Hematopoietic multipotent progenitor cell treated with erythropoietin and hydrocortisone succinate and interleukin-3 and kit ligand, for 17 days (in vitro differentiated cells): ENCODE measurements at regions not wholly inside any gene's neighbourhood (a gene's known extent, or its start where the extent isn't known, plus 50 kb on each side); places are given as distances from the start of the nearest gene placed in this dataset.

Source experiments
- DNase-seq: peaks from one replicate; pipeline ENCODE4 v3.0.0-alpha.2; 2015; ENCODE audit warnings: low spot score

DNA sequence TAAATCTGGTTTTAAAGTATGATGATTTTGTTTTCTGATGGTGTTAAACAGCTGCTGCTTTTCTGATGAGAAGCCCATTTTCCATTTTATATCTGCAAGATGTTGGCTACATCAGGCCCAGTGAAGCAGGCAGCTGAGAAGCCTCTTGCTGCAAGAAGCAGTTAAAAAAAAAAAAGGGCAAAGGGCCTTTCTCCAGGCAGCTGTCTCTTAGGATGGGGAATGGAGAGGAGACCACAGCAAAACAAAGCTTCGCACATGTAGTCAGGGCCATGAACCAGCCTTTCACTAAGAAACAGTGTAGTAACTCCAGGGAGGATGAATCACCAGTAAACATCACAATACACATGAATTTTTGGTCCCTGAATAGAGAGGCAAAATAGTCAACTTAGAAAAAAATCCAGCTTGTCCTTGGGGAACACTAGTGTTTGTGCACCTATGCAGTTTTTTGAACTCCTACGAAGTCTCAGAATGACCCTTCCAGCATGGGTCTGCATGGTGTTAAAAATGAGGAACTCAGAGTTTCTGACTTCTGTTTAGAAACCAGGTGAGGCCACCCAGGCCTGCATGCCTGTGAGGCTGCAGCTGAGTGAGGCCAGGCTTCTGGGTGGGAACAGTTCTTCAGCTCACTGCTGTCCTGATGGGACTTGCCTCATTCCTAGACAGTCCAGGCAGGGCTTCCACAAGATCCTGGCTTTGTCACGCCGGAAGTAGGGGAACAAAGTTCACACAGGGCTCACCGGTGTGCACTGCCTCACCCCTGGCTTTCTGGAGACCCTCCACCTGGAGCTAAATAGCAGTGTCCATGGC, 518.7 kb downstream of the MCTP2 start:
- no peak for DNase-seq

DNA sequence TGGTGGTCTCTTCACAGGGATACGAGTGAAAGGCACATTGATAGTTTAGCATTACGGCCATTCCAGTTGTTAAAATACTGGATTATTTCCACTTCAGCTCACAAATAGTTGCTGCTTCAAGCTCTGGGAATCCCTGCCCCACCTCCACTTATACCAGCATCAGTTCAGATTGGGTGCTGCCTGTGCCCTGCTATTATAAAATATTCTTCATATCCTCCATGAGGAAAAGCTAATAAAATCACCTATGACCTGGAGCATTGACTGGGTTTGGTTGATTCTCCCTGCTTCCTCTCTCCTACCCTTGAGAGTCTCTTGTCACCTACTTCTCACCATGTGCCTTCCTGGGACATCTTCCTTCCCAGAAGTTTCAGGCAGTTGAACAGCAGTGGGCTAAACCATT, 529.0 kb downstream of the MCTP2 start:
- DNase-seq, result no peak

DNA sequence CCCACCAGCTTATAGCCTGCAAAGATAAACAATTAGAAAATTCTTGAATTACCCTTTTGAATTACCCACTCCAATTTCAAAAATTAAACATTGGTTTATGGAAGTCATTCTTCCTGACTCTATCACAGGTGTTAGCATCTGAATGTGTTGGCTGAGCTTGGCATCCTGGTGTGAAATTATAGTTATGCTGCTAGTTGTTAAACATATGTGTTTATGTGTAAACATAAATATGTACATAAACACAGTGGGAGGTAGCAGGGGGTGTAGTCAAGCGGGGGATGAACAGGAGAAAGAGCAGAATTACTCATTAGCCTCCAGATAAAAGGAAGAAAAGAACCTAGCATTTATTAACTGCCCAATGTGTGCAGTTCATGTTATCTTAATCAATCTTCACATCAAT, 530.2 kb downstream of the MCTP2 start:
- no peak for DNase-seq

DNA sequence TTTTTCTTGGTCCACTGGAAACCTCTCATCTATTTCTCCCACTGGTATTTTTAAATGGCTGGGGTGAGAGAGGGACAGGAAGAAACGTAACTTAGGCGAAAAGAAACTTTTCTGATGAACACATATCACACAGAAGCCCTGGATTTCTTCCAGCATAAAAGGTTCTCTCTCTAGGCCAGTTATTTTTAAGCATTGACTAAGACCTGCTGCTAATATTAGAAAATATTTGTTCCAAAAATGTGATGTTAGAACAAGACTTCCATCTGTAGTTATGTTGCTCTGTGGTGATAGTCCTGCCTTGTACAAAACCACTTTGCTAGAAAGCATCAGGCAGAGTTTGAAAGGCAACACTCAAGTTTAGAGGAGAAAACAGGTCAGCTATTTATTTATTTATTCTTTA, 537.7 kb downstream of the MCTP2 start:
- DNase-seq, result no peak

DNA sequence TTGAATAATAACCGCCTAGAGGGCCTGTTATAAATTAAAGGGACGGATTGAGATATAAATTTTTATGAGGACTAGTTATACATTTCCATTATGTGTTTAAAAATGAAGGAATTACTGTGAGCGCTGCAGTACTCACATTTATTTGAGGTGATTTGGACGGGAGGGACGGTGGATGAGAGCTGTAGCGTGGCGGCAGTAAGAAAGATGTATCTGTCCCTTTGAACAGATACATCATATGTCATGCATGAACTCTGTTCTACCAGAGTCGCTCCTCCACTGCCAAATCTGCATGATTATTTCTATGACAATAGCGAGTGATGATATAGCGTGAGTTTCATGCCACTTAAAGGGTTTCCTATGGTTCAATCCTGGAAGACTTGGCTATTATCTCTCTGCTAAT, 538.8 kb downstream of the MCTP2 start:
- DNase-seq, result no peak

DNA sequence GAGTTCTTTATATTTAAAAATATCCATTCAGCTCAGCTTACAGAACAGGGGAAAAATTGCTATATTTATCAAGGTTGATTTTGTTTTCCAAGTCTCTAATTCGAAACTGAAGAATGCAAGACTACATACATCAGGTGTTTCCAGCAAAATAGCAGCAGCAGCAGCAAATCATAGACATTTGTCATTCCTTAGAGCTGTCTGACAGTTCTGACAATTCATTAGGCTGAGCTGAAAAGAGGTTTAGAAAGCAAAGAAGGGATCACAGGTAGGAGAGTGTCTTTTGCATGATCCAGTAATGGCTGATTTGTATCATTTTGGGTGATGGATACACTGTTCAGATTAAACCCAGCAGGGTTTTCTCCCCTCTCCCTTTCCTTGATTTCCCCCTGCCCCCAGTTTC, 545.7 kb downstream of the MCTP2 start:
- no peak for DNase-seq

DNA sequence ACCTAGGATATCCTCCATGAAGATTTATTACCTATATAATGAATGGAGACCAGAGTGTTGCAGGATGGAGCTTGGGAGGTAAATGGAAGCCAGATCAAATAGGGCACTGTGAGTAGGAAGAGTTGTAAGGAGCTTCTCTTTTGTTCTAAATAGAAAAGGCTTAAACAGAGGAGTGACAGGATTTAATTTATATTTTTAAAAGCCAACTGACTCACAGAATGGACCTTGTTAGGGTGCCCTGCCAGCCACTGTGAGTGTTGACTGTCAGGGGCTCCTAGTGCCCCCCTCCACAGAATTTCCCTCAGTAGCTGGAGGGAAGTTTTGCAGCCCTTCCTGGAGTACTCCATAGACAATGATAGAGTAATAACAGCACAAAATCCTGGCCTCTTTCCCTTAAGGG, 547.5 kb downstream of the MCTP2 start:
- no peak for DNase-seq

DNA sequence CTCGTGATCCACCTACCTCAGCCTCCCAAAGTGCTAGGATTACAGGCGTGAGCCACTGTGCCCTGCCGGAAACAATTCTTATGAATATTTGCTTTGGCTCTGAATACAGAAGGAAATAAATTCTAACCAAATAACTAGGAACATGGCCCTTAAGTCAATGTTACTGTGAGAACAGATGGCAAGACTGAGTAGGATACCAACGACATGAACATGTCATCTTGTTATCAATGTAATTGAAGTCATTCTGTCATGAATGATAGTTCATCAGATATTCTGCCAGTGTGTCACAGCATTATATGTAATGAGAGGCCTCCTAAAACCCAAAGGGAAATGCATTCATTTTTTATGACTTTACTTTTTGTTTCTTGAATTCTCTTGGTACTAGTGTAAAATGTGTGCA, 548.8 kb downstream of the MCTP2 start:
- no peak for DNase-seq

DNA sequence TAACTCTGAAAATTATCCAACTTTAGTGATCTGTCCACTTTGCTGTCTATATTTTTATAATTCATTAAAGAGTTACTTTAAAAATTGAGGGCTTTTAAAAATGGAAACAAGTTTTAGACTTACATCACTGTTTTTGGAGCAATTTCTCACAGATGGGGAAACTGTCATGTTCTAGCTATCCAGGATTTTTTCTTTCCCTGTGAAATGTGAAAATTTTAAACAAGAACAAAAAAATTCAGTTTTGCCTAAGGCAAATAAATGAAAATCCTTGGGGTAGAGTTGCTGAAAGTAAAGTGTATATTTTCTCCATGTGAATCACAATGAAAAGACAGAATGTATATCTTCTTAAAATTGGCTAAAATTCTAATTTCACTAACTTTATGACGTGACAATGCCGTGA, 553.7 kb downstream of the MCTP2 start:
- DNase-seq, result no peak

DNA sequence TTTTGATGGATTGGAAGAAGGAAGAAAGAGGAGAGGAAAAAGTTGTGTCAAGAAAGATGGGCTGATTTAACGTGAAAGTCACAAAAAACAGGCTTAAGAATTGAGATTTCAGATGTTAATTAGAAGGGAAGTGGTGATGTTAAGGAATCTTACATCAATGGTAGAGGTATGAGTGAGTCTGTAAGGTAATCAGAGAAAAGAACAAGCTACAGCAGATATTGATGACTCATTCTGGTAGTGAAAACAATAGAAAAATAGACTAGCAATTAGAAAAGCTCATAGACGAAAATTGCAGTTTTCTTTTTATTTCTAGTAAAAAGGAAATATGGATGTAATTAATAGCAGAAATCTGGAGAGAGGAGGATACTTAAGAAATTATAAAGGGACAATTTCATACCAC, 559.6 kb downstream of the MCTP2 start:
- DNase-seq, result no peak

DNA sequence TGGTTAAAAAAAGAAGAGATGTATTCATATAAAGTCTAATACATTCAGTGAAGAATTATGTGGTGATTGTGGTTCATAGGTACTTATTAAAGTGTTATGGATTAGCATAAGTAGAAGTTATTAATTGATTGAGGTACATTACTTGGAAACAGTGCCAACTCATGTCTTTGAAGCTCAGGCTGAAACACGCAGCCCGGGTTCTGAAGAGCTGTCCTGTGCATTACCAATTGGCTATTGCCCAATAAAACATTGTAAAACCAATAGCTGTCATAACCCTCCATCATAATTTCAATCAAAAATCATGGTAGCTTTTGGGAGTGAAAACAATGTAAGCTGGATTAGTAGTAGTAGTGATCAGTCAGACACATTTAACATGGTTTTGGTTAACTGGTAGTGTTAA, 560.1 kb downstream of the MCTP2 start:
- DNase-seq, result no peak

DNA sequence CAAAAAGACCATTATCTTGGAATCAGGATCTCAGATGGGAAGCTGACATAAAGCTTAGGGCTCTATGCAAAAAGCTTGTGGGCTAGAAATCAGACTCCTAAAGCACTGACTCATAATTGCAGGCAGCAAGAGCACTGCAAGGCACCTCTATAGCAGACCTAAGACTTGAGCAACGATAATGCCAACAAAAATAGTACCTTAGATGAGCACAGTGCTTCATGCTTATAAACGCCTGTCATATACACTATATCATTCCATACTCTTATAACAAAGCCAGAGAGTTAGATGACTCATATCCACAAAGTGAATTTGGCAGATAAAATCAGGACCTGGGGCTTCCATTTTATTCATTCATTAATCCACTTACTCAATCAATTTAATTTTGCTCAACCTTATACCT, 560.8 kb downstream of the MCTP2 start:
- no peak for DNase-seq

DNA sequence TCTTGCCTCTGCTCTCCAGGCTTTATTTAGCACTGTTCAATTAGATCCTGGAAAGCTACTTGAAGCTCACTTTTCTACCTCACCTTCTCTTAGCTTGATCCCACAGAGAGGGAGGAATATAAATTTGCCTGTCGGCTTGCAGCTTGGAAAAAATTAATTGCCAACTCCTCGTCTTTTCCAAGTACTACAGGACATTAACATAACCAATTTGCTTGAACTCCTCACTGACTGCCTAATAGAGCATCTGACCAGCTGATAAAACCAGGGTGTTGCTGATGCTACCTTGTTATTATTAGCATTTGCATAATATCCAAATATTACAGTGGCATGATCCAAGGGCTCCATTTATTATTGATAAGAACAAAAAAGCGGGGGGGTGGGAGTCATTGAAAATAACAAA, 561.8 kb downstream of the MCTP2 start:
- no peak for DNase-seq

DNA sequence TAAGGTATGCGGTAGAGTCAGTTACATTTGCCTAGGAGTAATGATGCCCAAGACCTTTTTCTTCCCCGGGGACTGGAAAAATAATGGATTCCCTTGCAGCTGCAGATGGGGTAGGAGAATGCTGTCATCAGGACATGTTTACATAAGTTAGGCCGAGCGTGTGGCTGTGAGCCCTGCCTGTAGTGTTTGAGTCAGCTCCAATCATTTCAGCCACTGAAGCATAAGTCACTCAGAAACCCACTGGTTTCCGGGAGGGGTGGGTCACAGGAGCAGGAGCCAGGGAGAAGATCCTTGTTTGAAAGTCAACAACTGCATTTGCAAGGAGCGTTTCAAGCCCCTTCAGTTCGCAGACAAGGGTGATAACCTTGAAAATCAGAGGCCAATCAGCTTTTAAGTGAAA, 562.3 kb downstream of the MCTP2 start:
- DNase-seq, result no peak

DNA sequence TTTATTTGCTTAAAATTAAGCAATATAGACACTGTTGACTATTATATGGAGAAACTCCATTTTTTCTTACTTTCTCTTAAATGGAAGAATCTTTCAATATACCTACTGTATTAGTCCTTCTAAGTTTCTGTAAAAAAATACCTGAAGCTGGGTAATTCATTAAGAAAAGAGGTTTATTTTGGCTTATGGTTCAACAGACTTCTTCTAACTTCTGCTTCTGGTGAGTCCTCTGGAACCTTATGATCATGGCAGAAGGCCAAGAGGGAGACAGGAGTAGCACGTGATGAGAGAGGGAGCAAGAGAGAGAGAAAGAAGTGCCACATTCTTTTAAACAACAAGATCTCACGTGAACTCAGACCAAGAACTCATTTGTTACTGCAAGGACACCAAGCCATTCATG, 573.3 kb downstream of the MCTP2 start:
- DNase-seq, result no peak

DNA sequence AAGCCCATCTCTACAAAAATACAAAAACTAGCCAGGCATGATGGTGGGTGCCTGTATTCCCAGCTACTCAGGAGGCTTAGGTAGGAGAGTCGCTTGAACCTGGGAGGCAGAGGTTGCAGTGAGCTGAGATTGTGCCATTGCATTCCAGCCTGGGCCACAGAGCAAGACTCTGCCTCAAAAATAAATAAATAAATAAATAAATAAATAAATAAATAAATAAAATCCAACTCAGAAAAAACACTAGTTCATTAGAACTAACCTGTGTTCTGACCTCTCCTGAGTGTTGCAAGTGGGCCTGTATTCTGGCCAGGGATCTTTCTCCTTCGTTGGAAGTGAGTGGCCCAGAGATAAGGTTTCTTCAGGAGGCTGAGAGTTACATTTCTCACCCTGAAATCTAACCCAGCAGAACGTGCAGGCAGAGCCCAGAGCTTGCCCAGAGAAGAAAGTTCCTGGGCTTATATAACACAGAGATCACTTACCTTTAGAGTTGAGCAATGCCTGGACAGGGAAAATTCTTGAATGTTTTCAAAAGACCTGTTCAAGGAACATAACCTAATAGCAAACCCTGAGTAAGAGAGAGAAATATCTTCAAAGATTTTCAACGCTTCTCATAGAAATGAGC, 583.9 kb downstream of the MCTP2 start:
- DNase-seq, result no peak

DNA sequence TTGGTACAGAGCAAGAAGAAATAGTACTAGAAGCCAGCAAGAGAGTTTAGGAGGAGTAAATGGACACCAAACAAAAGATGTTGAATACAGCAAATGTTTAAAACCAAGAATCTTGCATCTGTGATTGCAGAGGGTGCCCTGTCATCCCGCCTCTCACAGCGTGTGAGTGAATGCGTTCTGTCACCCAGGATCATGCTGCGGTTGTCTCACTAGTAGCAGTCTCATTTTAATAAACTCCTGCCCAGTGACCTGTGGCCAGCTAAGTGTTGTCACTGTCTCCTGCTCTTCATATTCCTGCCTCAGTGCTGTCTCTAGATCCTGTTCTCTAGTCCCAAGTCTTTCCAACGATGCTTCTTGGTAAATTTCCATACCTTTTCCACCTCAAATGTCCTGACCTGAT, 584.6 kb downstream of the MCTP2 start:
- DNase-seq, result no peak

DNA sequence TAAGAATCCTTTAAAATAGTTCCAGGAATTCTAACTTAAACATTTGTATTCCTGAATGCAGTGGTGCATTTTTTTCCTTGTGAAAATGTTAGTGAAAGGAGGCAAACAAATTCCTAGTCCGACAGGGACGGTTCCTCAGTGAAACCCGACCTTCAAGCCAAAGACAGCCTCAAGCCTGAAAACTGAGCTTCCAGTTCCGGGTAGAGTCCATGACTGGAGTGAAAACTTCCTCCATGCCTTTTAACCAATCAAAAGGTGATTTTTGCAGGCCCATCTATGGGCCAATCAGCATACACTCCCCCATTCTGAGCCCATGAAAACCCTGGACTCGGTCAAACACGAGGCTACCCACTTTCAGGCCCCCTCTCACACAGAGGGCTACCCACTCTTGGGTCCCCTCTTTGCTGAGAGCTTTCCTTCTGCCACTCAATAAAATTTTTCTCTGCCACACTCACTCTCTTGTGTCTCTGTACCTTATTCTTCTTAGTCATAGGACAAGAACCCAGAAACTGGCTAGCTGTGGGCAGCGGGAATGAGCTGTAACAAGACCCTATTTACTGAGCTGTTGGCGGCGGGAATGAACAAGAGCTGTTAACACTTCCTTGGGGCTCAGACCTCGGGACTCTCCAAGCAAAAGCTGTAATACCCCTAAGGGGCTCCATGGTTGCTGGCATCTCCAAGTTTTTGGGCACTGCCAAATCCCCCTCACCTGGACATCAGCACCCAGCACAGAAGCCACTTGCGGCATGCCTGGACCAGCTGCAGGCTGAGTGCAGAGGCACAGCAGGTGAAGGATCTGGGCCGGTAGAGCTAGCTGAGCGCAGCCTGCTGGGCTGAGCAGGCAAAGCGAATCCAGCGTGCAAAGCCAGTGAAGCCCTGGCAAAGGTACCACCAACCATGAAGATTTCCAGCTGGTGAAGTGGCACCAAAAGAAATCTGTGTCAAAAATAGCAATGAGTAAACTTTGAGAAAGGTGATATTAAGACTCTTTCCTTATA, 598.8 kb downstream of the MCTP2 start:
- no peak for DNase-seq

DNA sequence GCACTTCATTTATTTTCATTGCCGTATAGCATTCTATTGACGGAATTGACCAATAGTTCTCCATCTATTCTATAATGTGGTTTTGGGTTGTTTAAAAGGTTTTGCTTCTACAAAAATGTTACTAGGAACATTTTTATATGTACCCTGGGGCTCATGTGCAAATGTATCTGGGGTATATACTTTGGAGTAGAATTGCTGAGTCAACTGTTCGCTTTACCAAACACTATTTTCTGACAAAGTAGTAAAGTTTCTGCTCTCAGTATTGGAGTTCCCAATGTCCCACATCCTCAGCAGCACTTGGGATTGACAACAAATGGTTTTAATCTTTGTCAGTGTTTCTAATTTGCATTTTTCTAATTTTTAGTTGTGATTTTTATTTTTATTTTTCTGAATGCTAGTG, 602.6 kb downstream of the MCTP2 start:
- no peak for DNase-seq

DNA sequence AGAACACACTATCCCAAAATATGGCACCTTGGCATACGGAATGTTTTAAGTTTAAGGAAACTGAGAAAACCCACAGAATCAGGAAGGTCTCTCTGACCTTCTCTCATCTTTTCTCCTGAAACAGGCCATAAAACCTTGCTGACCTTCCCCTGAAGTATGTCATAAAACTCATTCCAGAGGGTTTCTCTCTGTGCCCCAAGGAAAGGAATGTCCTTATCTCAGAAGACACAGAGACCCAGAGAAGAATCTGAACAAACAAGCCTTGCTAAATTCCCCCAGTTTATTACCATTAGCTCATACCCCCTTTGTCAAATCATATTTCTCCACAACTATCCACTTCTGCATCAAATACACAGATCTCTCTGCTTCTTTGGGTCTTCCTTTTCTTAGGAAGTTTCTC, 603.1 kb downstream of the MCTP2 start:
- no peak for DNase-seq

DNA sequence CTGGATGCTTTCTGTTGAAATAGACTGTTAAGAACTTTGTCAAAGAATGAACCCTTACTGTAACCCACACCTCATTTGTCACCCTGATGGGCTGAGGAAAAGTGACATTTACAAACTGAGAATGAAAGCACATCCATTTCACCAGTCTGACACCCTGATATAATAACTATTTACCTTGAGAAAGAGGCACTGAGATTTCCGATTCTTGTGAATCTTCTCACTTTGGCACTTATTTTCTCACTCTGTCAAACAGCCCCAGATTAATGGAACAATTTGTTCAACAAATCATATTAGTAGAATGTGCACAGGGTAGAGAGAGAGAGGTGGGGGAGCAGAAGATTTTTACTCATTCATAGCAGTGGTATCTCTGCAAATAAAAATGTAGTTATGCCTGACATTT, 606.9 kb downstream of the MCTP2 start:
- no peak for DNase-seq

DNA sequence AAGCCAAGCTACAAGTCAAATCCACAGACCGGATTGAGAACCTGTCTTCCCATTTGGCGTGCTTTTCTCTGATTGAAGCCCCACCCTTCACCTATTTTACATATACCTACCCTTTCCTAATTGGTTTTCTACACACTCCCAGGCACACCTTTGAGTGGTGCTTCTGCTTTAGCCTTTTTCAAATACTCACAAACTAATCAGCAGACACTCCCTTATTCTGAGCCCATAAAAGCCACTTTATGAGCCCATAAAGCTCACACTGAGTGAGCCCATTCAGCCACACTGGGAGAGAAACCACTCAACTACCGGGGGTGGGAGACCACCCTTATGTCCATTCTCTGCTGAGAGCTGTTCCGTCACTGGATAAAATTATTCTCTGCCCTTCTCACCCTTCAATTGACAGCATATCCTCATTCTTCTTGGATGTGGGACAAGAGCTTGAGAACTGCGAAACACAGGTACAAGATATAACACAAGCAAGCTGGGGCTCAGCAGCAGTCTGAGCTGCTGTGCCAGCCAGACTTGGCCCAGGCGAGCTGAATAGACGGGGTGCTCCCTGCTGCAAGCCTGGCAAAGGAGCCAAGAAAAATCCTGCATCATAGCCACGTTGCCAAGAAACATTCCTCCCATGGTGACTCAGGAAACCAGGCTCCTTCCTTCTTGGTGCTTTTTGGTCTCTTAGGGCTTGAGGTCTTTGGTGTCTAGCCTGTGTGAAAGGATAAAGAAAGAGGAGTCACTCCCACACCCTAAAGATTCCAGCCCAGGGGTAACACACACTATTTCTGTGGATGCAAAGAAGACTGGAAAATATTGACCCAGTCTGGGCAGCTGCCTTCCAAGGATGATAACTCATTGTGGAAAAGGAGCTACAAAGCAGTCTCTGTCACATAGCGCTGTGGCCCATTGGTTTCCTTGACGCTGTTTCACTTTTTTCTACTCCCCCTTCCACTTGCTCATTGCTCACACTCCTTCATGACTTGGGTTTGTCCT, 609.7 kb downstream of the MCTP2 start:
- no peak for DNase-seq
